ENCODE measurements at regions not wholly inside any gene's neighbourhood (a gene's known extent, or its start where the extent isn't known, plus 50 kb on each side); places are given as distances from the start of the nearest gene placed in this dataset.
A peak's percentile ranks its signal among the peaks of the same experiment; 100 is the strongest.

DNA sequence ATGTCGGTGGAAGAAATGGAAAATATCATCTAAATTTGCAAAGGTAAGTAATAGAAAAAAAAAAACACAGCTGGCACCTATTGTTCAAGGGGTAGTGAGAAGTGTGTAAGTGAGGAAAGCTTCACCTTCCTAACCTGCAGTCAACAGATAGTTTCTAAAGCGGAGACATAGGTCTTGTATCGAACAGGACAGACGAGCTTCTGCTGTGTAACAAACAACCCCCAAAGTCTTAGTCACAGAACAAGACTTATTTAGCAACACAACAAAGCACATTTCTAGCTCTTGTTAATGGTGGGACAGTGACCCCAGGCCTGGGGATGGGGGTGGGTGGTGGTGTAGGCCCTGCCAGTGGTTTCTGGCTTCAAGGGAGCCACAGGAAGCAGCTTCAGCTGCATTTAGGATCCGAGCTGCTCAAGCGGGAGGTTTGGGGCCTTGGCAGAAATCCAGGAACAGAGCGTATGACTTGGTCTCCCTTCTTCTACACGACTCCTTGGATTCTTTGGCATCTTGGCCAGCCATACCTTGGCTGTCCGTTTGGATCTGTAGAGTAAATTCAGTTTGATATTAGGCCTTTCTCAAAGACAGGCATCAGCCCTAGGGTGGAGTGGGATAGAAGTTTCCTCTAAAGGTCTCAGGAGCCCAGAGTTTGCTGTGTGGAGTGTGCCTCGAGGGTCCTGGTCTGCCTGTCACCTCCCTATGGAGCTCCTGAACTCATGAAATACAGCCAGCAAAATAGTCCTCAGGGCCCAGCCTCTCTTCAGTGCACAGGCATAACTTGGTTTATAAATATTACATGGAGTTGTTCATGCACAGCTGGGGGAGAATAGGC is 56.9 kb upstream of the SHH start:
- no peaks in the 10 kb centered on the region for H3K4me1 ChIP-seq
- intact Hi-C loops (cut with DNase I): no loop called here
- H3K36me3 ChIP-seq: no peaks in the 10 kb centered on the region
- 75 to 76% methylated on average over 10 of the region's 10 CpGs for WGBS, 2 donors
- no peak overlapping the region for H3K4me3 ChIP-seq
- H3K9me3 ChIP-seq: no peaks in the 10 kb centered on the region
- ATAC-seq (peak in 1 of 8 donors; percentile 11), DNase-seq (no peak)
- no peak overlapping the region for H3K27ac ChIP-seq
- peaks cover 0 to 53% (median 24%) of the 10 kb centered on the region in 7 donors for H3K27me3 ChIP-seq
- TF ChIP-seq, protein P1, sequence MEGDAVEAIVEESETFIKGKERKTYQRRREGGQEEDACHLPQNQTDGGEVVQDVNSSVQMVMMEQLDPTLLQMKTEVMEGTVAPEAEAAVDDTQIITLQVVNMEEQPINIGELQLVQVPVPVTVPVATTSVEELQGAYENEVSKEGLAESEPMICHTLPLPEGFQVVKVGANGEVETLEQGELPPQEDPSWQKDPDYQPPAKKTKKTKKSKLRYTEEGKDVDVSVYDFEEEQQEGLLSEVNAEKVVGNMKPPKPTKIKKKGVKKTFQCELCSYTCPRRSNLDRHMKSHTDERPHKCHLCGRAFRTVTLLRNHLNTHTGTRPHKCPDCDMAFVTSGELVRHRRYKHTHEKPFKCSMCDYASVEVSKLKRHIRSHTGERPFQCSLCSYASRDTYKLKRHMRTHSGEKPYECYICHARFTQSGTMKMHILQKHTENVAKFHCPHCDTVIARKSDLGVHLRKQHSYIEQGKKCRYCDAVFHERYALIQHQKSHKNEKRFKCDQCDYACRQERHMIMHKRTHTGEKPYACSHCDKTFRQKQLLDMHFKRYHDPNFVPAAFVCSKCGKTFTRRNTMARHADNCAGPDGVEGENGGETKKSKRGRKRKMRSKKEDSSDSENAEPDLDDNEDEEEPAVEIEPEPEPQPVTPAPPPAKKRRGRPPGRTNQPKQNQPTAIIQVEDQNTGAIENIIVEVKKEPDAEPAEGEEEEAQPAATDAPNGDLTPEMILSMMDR (IDR thresholded peaks at IDR 0.05): no peak

DNA sequence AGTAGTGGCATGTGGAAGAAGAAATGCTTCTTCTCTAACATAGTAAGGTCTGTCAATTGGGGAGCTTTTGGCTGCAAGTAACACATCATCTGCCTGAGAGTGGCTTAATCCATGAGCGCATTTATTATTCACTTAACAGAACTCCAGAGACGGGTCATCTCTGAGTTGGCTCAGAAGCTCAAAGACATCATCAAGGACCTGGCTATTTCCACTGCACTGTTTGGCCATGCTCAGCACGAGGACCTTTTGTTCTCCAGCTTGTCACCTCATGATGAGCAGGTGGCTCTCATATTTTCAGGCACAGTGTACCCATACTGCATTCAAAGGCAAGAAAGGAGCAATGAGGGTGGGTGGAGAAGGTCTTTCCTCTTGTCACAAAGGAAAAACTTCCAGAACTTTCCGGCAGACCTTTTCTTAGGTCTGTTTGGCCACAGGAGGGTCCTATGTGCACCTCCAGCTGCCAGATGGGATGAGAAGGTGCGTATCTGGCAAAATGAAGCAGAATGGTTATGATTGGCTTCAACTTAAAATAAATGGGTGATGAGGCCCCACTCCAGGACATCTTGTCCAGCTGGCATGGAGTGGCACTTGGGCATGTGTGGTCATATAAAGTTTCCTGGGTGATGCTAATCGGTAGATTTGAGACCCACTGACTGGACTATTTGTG is 55.6 kb upstream of the SHH start:
- intact Hi-C loops (cut with DNase I): no loop called here

DNA sequence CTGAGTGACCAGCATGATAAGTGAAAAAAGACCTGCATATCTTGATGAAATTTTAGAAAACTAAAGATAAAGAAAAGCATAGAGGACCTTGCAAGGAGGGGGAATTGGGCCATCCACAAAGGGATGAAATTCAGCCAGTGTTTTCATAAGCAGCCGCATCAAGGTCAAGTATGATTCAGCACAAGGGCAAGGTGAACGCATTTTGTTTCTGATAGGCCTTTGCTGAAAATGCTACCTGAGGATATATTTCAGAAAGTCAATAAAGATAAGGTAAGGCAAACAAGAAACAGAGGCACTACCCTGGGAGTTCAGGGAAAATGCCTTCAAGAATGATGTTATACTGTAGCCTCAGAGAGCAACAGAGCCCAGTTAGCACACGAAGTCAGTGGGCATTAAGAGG is 55.0 kb upstream of the SHH start:
- peaks cover 0 to 57% (median 27%) of the 10 kb centered on the region in 7 donors for H3K27me3 ChIP-seq
- no peak for ATAC-seq
- TF ChIP-seq, protein P1 (IDR thresholded peaks at IDR 0.05): no peak

More for the DNA sequence above, 55.6 kb upstream of the SHH start:
- Histone ChIP-seq H3K27ac (no peak overlapping the region), H3K27me3 (peaks cover 0 to 56% (median 27%) of the 10 kb centered on the region in 7 donors), H3K36me3 (no peaks in the 10 kb centered on the region), H3K9me3 (no peaks in the 10 kb centered on the region), H3K4me1 (no peaks in the 10 kb centered on the region), H3K4me3 (no peak overlapping the region)
- ATAC-seq: no peak
- 85 to 87% methylated on average over 6 of the region's 6 CpGs for WGBS, 2 donors
- no peak for DNase-seq
- TF ChIP-seq, protein P1 (IDR thresholded peaks at IDR 0.05): no peak

DNA sequence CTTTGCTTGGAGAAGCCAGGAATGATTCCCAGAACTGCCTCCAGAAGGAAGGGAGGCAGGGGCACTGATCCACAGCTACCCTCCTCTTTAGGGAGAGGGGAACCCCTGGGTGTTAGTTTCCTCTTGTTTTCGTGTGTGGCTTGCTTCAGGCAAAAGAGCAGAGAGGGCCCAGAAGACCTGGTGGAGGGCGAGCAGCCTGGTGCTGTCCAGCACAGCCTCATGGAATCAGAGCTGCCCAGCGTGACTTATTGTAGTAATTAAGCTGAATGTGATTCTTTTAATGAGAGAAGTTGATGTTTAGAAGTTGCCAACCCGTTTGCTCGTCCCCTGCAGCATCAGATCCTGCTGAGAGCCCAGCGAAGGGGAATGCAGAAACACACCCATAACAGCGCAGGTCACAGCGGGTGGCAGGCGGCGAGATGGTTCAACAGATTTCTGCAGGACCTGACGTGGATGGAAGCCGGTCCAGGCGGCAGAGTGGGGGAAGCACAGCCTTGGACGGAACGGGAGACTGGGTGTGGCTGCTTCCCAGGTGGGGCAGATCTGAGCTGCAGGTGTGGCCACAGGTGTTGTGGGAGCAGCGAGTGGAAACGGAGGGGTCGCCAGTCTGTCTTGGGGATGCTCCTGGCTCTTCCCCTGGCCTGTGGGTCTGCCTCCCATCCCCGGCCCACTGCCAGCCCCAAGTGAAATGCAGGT is 53.7 kb upstream of the SHH start:
- Histone ChIP-seq H3K4me1 (peaks cover 0 to 9% (median 2%) of the 10 kb centered on the region in 9 donors), H3K4me3 (no peak overlapping the region), H3K36me3 (no peaks in the 10 kb centered on the region), H3K27me3 (peaks cover 0 to 55% (median 27%) of the 10 kb centered on the region in 7 donors), H3K27ac (no peak overlapping the region), H3K9me3 (no peaks in the 10 kb centered on the region)
- no peak for DNase-seq
- no peak for ATAC-seq
- intact Hi-C loops (cut with DNase I): no loop called here
- TF ChIP-seq, protein P1 (IDR thresholded peaks at IDR 0.05): no peak
- 55 to 60% methylated on average over 19 of the region's 19 CpGs for WGBS, 2 donors

More for the DNA sequence above, 55.0 kb upstream of the SHH start:
- no peak overlapping the region for H3K27ac ChIP-seq
- no peak overlapping the region for H3K4me3 ChIP-seq
- no peaks in the 10 kb centered on the region for H3K9me3 ChIP-seq
- DNase-seq: no peak
- intact Hi-C loops (cut with DNase I): no loop called here
- no peaks in the 10 kb centered on the region for H3K4me1 ChIP-seq
- no peaks in the 10 kb centered on the region for H3K36me3 ChIP-seq
- WGBS, 2 donors: 74 to 78% methylated on average over 3 of the region's 3 CpGs

Data from heart right ventricle (tissue), 16 donors.